HG03108 (cell line): ENCODE measurements at regions not wholly inside any gene's neighbourhood (a gene's known extent, or its start where the extent isn't known, plus 50 kb on each side); places are given as distances from the start of the nearest gene placed in this dataset.

ENCODE experiments used
- ATAC-seq: cut with Tn5 transposase; IDR thresholded peaks from one replicate; pipeline ENCODE4 v1.9.1; 2021; ENCODE audit warnings: moderate library complexity; ENCODE audit not compliant: unreplicated experiment

- ATAC-seq: no peak
Observed at GRCh38 chr7:49344556-49344955, 420.2 kb downstream of the CDC14C start.

DNA sequence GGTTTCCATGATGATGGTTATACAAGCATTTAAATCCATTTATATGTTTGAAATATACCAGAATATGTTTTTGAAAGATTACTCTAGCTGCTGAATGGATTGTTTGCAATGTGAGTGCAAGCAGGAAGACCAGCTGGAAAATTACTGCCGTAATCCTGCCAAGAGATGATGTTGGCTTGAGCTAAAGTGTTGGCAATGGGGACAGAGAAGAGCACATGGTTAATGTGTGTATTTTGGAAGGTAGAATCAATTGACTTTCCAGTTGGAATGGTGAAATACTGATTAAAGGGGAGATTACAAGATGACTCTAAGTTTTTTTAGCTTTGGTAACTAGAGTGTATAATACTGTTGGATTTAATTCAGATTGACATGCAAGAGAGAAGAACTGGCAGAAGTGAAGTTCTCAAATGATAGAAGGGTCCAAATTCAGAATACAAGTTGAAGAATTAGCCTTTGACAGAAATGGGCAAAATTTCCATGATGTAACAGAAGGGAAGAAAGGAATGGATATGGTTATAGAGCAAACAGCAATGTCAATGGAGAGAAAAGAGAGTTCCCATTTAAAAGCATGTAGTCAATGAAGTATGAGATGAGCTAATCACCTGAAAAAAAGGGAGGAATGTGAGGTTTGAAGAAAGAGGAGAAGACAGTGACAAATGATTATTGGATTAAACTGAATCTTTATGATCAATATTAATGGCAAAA lies 422.0 kb downstream of the CDC14C start:
- no peak for ATAC-seq

- no peak for ATAC-seq
Observed at GRCh38 chr7:49367072-49367471, 406.4 kb upstream of the VWC2 start.

DNA sequence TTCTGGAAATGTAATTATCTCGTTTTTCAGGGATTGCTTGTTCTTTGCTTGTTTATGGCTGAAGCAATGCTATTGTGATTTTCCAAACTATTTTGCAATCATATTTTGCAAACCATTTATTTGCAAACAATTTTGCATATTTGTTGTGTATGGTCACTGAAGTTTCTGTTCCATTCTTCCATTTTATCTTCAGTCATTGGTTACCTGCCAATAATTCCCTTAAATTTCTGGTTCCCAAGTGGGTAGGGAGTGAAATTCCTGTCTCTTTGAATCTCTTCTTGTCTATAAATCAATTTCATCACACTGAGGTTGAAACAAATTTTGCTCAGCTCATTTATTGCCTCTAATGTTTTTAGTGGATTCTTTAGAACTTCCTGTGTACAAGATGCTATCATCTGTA lies 401.7 kb upstream of the VWC2 start:
- ATAC-seq: no peak

DNA sequence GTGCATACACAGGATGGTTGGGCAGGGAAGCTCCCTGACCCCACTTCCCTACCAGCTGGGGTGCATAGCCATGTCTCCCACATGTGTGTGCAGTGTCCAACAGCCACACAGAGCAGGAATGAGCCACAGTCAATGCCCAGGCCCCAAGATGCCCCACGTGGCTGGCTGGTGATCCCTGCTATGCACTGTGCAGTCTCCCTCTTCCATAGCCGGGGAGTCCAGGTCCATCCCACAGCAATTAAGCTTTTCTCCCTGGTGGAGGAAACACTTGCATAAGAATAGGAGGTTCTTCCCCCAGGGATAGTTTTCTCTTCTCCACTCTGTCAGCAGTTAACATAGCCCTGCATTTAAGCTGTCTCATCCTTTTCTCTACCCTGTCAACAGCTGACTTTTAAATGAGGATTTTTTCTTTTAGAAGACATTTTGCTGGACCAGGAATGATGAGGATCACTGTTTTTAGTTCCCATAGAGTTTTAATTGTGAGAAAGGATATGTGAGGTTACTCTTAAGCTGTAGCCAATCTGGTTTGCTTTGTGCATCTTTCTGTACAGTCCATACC lies 396.5 kb upstream of the VWC2 start:
- ATAC-seq: no peak

DNA sequence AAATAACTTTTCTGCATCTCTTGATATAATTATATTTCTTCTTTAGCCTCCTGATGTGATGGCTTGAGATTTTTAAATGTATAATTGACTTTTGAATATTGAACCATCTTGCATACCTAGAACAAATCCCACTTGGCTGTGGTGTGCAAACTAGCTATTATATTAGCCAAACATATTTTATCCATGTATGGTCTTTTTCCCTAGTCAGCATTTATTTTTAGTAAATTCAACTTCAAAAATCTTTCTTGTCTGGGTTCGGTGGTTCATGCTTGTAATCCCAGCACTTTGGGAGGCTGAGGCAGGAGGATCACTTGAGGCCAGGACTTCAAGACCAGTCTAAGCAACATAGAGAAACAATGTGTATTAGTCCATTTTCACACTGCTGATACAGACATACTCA lies 386.6 kb upstream of the VWC2 start:
- no peak for ATAC-seq

DNA sequence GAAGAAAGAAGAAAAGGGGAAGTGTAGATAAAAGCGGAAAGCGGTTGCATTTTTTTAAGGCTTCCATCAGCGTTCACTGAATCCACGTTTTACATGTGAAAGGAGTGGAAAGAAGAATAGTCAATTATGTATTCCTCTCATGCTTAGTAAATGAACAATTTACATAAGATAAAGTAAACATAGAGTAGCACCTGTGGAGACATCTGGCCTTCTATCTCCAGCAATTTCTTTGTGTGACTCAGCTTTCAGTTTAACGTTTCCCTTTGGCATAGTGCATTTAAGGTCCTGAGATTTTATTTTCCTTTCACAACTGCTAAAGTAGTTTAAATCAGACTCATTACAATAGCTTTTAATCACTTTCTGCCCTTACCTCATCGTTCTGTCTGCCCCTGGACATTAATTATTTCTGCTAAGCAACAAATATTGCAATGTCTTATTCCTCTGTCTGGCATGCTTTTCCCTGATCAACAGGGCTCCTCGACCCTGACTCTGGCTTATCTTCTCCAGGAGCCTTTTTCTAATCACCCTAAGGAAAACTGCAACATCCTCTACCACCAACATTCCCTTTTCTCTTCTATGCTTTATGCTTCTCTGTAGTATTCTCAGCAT lies 383.5 kb upstream of the VWC2 start:
- ATAC-seq: no peak

DNA sequence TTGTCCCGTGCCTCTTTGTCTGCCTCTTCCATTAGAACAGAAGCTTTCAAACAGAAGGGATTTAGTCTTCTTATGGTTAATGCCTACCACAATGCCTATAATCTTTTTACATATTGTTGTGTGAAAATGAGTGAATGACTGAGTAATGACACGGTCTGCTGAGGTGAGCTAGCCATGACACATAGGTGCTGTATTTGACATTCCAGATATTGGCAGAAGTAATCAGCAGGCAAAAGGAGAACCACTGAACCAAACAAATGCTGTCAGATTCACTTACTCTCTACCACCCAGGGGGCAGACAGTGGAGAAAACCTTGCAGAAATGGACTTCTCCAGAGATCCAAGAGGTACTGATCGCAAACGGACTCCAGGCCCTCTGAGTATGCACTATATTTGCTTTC lies 377.2 kb upstream of the VWC2 start:
- ATAC-seq: no peak

DNA sequence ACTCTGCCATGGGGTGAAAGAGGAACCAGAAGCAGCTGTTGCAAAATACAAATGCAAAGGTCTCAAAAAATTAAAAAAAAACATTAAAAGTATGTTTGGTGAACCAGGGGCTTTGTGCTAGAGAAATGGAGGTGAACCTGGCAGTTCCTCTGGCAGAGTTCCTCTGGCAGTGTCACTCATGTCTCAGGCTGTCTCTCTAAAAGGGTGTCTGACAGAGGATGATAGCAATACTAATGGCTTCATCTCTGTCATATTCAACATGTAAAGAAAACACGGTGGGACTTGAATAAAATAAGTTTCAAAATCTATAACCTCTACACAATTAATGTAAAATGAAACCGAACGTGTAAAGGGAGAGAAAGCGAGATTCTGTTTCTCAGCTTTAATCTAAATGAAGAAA lies 375.7 kb upstream of the VWC2 start:
- ATAC-seq: no peak

- no peak for ATAC-seq
Observed at GRCh38 chr7:49398236-49398635, 375.2 kb upstream of the VWC2 start.

- ATAC-seq: no peak
Observed at GRCh38 chr7:49398746-49399145, 374.7 kb upstream of the VWC2 start.

DNA sequence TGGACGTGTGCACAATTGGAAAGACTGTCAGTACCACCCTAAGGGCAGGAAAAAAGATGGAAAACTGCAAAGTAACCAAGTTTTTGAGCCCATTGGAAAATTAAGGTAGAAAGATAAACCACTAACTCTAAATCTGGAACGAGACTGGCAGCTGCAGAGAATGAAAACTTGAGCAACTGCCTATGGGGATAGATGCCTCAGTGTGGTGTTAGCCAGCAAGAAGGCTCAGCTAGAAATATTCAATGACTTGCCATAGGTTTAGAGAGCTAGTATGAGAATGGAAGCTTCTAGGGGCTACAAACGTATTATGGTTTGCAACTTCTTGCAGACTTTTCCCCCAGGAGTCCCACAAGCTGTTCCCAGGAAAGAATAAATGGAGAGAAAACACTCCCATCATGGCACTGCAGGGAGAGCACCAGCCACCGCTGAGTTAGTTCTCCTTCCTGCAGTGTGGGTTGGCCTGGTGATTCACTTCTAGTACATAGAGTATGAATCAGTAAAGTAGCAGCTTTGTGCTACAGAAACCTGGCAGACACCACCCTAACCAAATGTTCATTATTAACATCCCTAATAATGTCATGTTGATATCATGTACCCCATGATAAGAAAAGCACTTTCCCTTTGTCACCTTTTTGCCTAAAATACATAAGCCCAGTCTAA lies 372.4 kb upstream of the VWC2 start:
- ATAC-seq: no peak

GRCh38 chr7:49403844-49404243 lies 369.6 kb upstream of the VWC2 start:
- ATAC-seq: no peak

GRCh38 chr7:49407205-49407604 lies 366.2 kb upstream of the VWC2 start:
- ATAC-seq: no peak

DNA sequence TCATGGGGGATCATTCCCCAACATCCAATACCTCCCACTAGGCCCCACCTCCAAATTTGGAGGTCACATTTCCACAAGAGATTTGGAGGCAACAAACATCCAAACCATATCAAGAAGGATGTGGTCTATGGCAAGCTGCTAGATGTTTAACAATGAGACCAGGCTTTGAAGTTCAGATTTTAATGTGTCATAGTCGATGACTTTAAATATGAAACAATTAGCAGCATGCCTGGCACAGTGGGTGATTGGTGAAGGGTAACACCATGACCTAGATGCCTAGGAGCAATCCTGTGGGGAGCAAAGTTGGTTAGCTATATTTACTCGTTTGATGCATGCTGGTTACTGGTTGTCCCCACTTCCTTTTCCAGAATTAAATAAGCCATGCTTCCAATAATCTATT lies 356.4 kb upstream of the VWC2 start:
- ATAC-seq: no peak

- ATAC-seq: no peak
Observed at GRCh38 chr7:49418963-49419362, 354.5 kb upstream of the VWC2 start.

DNA sequence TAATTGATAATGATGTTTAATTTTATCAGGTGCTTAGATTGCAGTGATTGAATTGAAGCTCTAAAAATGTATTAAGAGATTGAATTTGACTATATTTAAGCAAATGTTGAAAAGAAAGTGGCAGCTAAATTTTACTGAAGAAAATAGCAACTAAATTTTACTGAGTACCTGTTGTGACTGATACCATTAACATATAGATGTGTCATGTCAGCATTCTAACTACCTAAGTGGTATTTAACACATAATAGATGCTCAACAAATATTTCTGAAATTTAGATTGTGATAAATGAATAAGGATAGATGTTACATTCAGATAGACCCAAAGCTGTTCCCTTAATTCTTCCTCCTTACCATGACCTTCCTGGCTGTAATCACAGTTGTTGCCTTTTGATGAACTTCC lies 350.9 kb upstream of the VWC2 start:
- ATAC-seq: no peak

GRCh38 chr7:49424109-49424508 lies 349.3 kb upstream of the VWC2 start:
- no peak for ATAC-seq

DNA sequence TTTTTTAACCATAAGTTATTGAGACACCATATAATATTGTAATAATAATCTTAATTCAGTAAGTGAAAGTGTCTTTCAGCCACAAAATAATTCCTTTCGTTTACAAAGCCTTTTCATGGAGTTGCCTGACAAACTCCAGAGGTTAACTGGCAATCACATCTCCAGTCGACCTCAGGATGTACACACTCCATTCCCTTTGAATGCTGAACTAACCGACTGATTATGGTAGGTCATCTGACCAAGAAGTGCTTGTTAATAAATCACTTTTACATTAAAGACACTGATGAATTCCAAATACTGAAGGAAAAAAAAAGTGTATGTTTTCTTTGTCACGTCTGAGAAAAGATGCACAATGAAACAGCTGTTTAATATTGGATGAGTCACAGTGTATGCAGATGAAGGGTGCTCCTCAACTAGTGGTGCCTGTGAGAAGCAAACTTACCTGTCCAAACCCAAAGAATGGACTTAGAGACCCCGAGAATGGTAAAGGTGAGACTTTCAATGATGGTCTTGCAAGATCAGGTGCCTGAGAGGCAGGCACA lies 348.1 kb upstream of the VWC2 start:
- no peak for ATAC-seq

DNA sequence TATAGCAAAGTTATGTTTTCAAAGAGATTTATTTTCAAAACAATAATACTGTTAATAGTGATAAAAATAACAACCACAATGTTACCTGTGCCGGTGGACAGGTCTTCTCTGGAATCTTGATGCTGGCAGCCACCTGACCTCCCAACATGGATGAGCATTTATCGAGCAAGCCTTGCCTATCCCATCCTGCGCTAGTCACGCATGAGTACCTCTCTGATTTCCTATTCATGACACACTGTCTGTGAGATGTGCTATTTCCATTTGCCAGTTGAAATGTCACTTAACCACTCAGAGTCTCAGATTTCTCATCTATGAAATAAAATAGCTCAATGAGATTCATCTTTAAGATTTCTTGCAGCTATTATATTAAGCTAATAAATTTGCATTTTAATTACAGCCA lies 341.2 kb upstream of the VWC2 start:
- ATAC-seq: no peak

DNA sequence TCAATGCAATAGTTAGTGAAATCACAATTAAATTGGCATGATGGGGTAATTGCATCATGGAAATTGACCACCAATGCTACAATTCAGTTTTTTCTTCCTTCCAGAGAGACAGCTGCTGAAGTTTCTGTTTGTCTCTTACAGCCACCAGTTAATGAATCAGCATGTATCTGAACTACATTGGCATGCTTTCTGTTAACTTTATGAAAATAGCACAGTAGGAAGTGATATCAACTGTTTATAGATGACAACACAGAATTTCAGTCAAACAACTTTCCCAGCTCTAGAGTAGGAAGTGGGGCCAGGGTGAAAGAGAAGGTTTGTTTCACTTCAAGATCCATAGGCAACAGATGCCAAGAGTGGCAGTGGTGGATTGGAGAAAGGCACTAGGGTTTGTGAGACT lies 339.6 kb upstream of the VWC2 start:
- no peak for ATAC-seq

DNA sequence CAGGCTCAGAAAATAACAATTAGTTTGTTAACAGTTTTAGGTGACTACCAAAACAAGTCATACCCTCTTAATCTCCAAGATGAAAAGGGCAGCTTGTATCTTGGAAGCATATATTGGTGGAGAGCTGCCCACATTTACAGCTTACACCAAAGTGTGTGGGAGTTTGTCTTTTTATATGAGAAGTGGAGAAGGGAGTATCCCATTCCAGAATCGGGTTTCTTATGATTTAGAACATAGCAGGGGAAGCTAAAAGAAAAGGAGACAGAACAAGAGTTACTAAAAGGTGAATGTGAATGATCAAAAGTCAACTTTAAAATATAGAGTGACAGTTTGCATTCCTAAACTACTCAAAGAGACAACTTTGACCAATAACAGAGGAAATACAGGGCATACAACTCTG lies 338.6 kb upstream of the VWC2 start:
- ATAC-seq: no peak
